SK-N-SH (cell line): ENCODE measurements at regions not wholly inside any gene's neighbourhood (a gene's known extent, or its start where the extent isn't known, plus 50 kb on each side); places are given as distances from the start of the nearest gene placed in this dataset.
"Not testable (repeated sequence)": the region's sequence is repeated elsewhere in the genome, so short reads cannot be mapped to it uniquely, and the experiment has no call there.

Experiments used
- CTCF ChIP-seq: fragments of 200-600 bp; sonication (generic); IDR thresholded peaks from 2 replicates; pipeline ENCODE4 v1.6.1; 2017; ENCODE audit warnings: antibody characterized with exemption, mild to moderate bottlenecking, moderate library complexity
- ELF1 ChIP-seq: IDR thresholded peaks from 2 replicates; pipeline ENCODE4 v1.4.0; 2012
- EZH2phosphoT487 ChIP-seq: fragments of 200-600 bp; sonication (generic); IDR thresholded peaks from 2 replicates; pipeline ENCODE4 v1.6.1; 2017; ENCODE audit warnings: low read depth, mixed run types, mild to moderate bottlenecking, antibody characterized with exemption, moderate library complexity, borderline replicate concordance
- NFIC ChIP-seq: IDR thresholded peaks from 2 replicates; pipeline ENCODE4 v1.4.0; 2012; ENCODE audit warnings: borderline replicate concordance
- SIN3A ChIP-seq: IDR thresholded peaks from 2 replicates; pipeline ENCODE4 v1.6.1; 2012; ENCODE audit warnings: low read depth, mild to moderate bottlenecking, low read length, moderate library complexity, borderline replicate concordance
- TCF12 ChIP-seq: IDR thresholded peaks from 2 replicates; pipeline ENCODE4 v1.4.0; 2012
- USF2 ChIP-seq: fragments of 150-350 bp; IDR thresholded peaks from 2 replicates; pipeline ENCODE4 v1.6.1; 2017; ENCODE audit warnings: antibody characterized with exemption, low read length, low read depth, borderline replicate concordance
- TF ChIP-seq, protein P1 (sequence below): IDR thresholded peaks from 2 replicates; pipeline ENCODE4 v1.6.1; 2012; ENCODE audit warnings: mild to moderate bottlenecking, low read depth, low read length, moderate library complexity

- not testable (repeated sequence) for TF ChIP-seq SIN3A, EZH2phosphoT487, CTCF, NFIC, TCF12, ELF1, USF2
- TF ChIP-seq, protein P1, sequence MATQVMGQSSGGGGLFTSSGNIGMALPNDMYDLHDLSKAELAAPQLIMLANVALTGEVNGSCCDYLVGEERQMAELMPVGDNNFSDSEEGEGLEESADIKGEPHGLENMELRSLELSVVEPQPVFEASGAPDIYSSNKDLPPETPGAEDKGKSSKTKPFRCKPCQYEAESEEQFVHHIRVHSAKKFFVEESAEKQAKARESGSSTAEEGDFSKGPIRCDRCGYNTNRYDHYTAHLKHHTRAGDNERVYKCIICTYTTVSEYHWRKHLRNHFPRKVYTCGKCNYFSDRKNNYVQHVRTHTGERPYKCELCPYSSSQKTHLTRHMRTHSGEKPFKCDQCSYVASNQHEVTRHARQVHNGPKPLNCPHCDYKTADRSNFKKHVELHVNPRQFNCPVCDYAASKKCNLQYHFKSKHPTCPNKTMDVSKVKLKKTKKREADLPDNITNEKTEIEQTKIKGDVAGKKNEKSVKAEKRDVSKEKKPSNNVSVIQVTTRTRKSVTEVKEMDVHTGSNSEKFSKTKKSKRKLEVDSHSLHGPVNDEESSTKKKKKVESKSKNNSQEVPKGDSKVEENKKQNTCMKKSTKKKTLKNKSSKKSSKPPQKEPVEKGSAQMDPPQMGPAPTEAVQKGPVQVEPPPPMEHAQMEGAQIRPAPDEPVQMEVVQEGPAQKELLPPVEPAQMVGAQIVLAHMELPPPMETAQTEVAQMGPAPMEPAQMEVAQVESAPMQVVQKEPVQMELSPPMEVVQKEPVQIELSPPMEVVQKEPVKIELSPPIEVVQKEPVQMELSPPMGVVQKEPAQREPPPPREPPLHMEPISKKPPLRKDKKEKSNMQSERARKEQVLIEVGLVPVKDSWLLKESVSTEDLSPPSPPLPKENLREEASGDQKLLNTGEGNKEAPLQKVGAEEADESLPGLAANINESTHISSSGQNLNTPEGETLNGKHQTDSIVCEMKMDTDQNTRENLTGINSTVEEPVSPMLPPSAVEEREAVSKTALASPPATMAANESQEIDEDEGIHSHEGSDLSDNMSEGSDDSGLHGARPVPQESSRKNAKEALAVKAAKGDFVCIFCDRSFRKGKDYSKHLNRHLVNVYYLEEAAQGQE = not testable (repeated sequence)
Observed at GRCh38 chr7:97258187-97258586, 140.7 kb downstream of the SDHAF3 start.
